DMS153 (cell line): ENCODE measurements at regions not wholly inside any gene's neighbourhood (a gene's known extent, or its start where the extent isn't known, plus 50 kb on each side); places are given as distances from the start of the nearest gene placed in this dataset.

Experiments used
- DNase-seq: peaks from one replicate; lab custom pipeline; 2025; lab: John Stamatoyannopoulos, UW

DNA sequence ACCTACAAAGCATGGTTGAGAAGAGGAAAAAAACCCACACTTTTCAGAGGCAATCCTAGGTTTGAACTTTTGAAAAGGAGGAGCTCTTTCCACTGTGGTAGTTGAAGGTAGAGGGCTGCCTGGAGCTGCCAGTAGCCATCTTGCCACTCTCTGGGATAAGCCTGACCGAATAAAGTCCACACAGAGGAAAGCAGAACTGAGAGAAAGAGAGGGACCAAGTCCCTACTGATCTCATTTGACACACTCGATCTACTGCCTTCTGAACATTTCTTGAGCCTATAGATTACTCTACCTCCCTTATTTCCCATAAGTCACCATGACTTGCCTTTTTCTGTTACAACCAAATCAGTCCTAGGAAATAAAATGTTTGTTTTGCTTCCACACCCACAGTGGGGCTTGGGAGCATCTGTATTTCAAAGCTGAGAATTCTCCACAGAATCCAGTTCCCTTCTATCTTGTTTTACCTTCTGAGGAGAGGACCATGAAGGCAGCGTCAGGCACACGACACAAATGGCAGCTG, 147.0 kb upstream of the PTPRK start:
- no peak for DNase-seq

GRCh38 chr6:128666405-128666804, 146.0 kb upstream of the PTPRK start:
- DNase-seq = no peak

DNA sequence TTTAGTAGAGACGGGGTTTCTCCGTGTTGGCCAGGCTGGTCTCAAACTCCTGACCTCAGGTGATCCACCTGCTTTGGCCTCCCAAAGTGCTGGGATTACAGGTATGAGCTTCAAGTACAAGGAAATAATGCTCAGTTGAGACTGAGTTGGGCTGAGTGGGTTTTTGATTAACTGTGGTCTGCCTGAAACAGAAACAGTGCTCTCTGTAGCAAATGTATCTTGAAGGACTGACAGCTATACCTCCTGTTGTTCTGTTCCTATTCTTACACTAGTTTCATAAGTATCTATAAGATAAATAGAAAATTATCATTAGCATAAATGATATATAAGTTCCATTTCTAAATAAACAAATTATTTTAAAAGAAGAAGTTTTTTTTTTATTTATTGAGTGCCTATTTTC, 142.8 kb upstream of the PTPRK start:
- DNase-seq = no peak

GRCh38 chr6:128659878-128660622, 139.7 kb upstream of the PTPRK start:
- no peak for DNase-seq

DNA sequence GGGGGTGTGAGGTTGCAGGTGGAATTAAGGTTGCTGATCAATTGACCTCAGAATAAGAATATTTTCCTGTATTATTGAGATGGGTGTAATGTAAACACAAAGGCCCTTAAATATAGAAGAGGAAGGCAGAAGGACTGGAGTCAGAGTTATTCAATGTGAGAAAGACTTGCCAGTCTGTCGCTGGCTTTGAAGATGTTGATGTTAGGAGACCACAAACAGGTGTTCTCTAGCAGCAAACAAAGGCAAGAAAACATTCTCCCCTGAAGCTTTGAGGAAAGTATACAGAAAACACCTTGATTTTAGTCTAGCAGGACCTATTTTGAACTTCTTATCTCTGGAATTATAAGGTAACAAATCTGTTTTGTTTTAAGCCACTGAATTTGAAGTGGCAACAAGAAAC, 138.9 kb upstream of the PTPRK start:
- DNase-seq = no peak

DNA sequence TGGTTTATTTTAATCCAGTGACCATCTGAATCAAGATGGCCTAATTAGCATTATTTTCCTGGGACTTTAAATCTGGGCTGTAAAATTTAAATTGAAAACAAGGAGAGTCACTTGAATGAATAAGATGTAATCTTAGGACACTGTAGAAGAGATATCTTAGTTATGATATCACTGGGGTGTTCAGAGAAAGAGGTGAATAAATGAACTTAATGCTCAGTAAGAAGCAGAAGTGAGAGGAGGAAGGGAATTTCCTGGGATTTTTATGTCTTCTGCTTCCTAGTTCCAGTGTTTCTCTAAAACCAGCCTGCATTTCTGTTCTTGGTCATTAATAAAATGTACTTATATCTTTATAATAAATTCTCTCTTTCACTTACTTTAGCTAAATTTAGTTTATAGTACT, 136.8 kb upstream of the PTPRK start:
- no peak for DNase-seq

- DNase-seq = no peak
These were observed 135.6 kb upstream of the PTPRK start for GRCh38 chr6:128655978-128656498.

DNA sequence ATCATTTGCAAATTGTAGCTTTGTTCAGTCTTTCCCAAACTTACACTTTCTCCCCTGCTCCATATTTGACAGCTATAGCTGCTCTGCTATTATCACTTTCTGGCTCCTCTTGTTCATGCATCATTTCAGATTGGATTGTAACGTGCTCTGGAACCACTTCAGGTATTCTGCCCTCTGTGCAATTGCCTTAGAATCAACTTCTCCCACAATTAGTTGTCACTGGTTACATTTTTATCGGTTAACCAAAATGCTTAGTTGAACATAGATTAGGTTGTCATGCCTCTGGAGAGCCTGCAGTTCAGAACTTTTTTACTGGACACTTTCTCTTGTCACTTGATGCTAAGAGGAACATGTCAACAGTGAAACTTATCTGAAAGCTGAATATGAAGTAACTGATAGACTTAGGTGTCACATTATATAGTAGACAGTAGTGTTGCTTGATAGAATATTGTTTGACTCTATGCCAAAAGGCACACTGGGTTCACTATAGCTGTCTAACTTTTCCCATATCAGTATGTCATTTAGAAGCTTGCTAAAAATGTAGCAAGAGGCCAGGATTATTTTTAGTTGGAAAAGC, 127.7 kb upstream of the PTPRK start:
- no peak for DNase-seq

GRCh38 chr6:128642132-128642531, 121.7 kb upstream of the PTPRK start:
- DNase-seq = no peak

DNA sequence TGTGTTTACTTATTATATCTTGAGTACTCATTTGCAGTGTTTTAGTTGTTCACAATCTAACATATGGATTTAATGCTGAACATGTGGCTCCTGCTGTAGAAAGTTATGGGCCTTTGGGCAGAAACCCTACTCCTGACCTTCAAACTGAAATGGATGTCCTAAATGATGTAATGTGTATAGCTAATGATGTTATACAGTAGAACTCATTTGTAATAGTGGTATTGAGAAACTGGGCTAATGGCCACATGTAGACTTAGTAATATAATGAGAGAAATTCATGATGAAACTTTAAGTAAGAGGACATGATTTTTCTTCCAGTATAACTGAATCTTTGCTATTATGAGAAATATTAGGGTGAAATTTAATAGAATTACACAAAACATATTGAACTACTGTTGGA, 121.3 kb upstream of the PTPRK start:
- DNase-seq = no peak

DNA sequence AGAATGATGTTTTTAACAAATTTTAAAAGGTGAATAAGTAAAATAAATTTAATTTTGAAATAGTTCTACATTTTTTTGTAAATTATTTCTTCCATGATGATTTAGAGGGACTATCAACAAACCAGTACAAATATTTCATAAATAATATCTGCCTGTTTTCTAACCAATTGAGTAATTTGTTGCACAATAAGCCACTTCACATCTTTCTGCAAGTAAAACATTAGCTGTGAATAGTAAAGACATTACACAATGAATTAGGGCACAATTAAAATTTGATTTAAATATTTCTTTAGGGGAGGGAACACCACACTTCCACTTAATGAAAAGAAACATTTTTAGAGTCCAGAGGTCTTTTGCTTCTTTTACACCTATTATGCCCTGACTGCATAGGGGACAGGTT, 118.4 kb upstream of the PTPRK start:
- DNase-seq = no peak

DNA sequence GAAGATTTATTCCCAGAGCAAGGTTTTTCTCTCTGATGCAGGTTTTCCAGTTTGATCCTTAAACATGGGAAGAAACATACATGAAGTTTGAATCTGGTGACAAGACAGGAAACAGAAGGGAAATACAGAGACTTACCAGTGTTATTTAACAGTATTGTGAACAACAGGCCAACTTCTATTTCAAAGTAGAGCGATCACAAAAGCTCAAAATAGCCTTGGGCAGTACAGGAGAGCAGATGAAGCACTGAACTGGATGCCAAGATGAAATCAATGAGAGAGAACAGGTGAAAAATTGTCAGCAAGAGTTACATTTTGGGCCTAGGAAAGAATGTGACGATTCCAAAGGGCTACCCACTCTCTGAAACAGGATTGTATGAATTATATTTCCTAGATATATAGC, 114.8 kb upstream of the PTPRK start:
- no peak for DNase-seq

- no peak for DNase-seq
These were observed 111.7 kb upstream of the PTPRK start for GRCh38 chr6:128632131-128632530.

- DNase-seq = no peak
These were observed 110.6 kb upstream of the PTPRK start for GRCh38 chr6:128631031-128631430.

DNA sequence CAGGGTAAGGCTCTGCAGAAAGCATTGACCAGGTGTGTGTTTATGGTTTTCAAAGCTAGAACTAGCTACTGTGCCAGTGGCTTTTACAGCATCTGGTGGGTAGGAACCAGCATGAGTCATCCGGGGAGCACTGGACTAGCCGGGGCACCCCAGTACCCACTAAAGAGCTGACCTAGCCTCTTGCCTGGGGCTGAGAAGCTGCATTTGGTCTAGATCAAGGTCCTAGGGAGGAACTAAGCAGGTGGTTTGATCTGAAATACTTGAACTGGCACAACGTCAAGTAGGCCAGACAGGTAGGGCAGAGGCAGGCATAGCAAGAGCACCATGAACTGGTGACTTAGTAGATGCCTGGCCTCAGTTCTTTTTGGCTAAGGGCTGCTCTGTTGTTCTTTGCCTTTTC, 109.8 kb upstream of the PTPRK start:
- no peak for DNase-seq

DNA sequence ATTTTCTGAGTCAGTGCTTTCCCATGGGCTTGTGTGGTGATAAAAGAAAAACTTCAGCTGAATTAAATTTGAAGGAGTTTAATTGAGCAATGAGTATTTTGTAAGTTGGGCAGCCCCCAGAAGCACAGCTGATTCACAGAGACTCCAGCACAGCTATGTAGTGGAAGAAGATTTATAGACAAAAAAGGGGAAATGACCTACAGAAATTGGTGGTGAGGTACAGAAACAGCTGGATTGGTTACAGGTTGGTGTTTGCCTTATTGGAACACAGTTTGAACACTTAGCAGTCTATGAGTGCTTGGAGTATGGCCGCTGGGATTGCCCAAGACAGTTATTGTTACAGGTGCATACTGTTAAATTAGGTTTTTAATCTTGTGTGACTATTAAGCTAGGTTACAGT, 96.9 kb upstream of the PTPRK start:
- no peak for DNase-seq

GRCh38 chr6:128616342-128616741, 95.9 kb upstream of the PTPRK start:
- DNase-seq = no peak

- DNase-seq = no peak
These were observed 86.2 kb upstream of the PTPRK start for GRCh38 chr6:128606611-128607010.

- DNase-seq = no peak
These were observed 85.6 kb upstream of the PTPRK start for GRCh38 chr6:128605961-128606360.

GRCh38 chr6:128601060-128601459, 80.7 kb upstream of the PTPRK start:
- DNase-seq = peak; percentile 86

DNA sequence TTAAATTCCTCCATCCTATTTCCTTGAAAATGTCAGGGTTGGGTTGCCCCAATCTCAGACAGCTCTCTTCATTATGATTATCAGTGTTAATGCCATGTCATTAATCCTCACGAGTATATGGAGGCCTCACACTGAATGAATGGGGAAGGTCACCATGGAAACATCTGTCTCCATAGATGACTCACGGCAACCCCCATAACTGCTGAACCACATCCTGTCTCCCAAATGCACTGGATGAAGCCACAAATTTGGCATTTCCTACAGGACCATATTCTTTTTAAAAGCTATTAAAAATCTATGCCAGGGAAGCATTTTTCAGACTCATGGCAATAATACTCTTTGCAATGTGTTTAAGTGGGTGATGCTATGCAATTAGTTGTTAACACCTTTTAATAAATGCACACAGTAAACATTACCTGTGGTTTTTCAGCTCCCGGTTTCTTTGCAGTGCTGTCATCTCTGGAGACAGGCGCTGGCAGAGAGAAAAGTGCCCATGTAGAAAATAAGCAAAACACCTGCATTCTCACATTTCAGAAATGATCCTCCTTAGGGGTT, 80.1 kb upstream of the PTPRK start:
- DNase-seq = peak; percentile 84

- no peak for DNase-seq
These were observed 78.6 kb upstream of the PTPRK start for GRCh38 chr6:128599036-128599435.

- no peak for DNase-seq
These were observed 78.2 kb upstream of the PTPRK start for GRCh38 chr6:128598571-128598970.
